Transverse colon (tissue), 4 donors: ENCODE measurements at regions not wholly inside any gene's neighbourhood (a gene's known extent, or its start where the extent isn't known, plus 50 kb on each side); places are given as distances from the start of the nearest gene placed in this dataset.

ENCODE experiments used
- CTCF ChIP-seq, 5 experiments: fragments of 200-600 bp in 3 of 5; fragments of 450-650 bp in 2 of 5; sonication (generic) in 3 of 5; IDR thresholded peaks; 1 replicate in 2 of 5; 2 replicates in 3 of 5; pipeline ENCODE4 v1.5.1; 2016 to 2017; ENCODE audit warnings: antibody characterized with exemption in 5 of 5, inconsistent platforms in 3 of 5, mild to moderate bottlenecking in 2 of 5, moderate library complexity in 1 of 5
- EP300 ChIP-seq: sonication (generic); formaldehyde crosslinking; IDR thresholded peaks from one replicate; pipeline ENCODE4 v1.6.1; 2017; ENCODE audit warnings: antibody characterized with exemption, low read depth
- POLR2A ChIP-seq: fragments of 450-650 bp; IDR thresholded peaks from one replicate; pipeline ENCODE4 v1.6.1; 2016; ENCODE audit warnings: antibody characterized with exemption, mild to moderate bottlenecking, moderate library complexity
- POLR2AphosphoS5 ChIP-seq, 3 donors: sonication (generic); formaldehyde crosslinking; IDR thresholded peaks; one replicate each; pipeline ENCODE4 v1.6.1; 2016; ENCODE audit warnings: antibody characterized with exemption in 3 of 3

GRCh38 chr4:123682931-123683330 lies 286.3 kb downstream of the SPRY1 start:
- TF ChIP-seq POLR2AphosphoS5 (IDR thresholded peaks at IDR 0.05) (no peak), CTCF (IDR thresholded peaks at IDR 0.05) (no peak), EP300 (no peak), POLR2A (no peak)
